ENCODE measurements at regions not wholly inside any gene's neighbourhood (a gene's known extent, or its start where the extent isn't known, plus 50 kb on each side); places are given as distances from the start of the nearest gene placed in this dataset.

GRCh38 chr15:62698646-62699045, 343.9 kb upstream of the TPM1 start:
- H3K9me3 Mint-ChIP-seq = no peaks in the 10 kb centered on the region
- Histone ChIP-seq H3K9me3 (ENCODE audit: control insufficient read depth in 2 of 3, low read length in 3 of 3) (no peaks in the 10 kb centered on the region), H3K27me3 (ENCODE audit: control insufficient read depth in 2 of 2, insufficient read depth in 2 of 2, low read length in 2 of 2) (no peaks in the 10 kb centered on the region), H3K27ac (ENCODE audit: low read depth, low read length) (no peak overlapping the region), H3K4me3 (ENCODE audit: low read length) (no peak overlapping the region), H3K4me1 (ENCODE audit: control insufficient read depth in 2 of 2, insufficient read depth in 2 of 2, low read length in 2 of 2) (no peaks in the 10 kb centered on the region), H3K36me3 (ENCODE audit: control insufficient read depth in 2 of 3, insufficient read depth in 3 of 3, low read length in 3 of 3) (no peaks in the 10 kb centered on the region)
- no peaks in the 10 kb centered on the region for H3K4me1 Mint-ChIP-seq
- H3K27ac Mint-ChIP-seq = no peak overlapping the region
- intact Hi-C loops (cut with micrococcal nuclease) = no loop called here
- H3K36me3 Mint-ChIP-seq = no peaks in the 10 kb centered on the region
- peaks cover 0 to 4% (median 0%) of the 10 kb centered on the region in 5 donors for H3K27me3 Mint-ChIP-seq
- ChIA-PET POLR2A (no interaction called here), CTCF (no interaction called here)
- no peak overlapping the region for H3K4me3 Mint-ChIP-seq
- no peak for ATAC-seq
- no peak for DNase-seq

DNA sequence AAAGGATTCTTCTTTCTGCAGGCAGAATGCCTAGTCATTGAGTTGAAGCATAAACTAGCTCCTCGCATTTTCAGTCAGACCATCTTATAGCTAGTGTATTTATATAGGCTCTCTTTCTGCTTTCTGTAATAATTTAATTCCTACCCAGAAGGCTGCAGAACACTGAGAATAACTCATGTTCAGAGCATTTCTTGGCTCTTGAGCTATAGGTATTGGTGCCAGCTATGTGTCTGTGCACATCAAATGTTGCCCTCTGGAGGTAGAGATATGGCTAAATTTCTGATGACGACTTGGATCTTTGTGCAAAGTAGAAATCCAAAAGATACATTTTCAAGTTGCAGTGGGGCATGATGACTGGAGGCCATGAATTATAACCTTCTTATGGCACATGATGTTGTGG, 336.2 kb upstream of the TPM1 start:
- H3K27me3 ChIP-seq (ENCODE audit: control insufficient read depth in 2 of 2, insufficient read depth in 2 of 2, low read length in 2 of 2) = no peaks in the 10 kb centered on the region
- H3K4me3 ChIP-seq (ENCODE audit: low read length) = no peak overlapping the region
- Mint-ChIP-seq H3K4me1 (no peaks in the 10 kb centered on the region), H3K27me3 (peaks cover 0 to 5% (median 0%) of the 10 kb centered on the region in 5 donors), H3K36me3 (no peaks in the 10 kb centered on the region), H3K9me3 (no peaks in the 10 kb centered on the region), H3K27ac (no peak overlapping the region), H3K4me3 (no peak overlapping the region)
- H3K36me3 ChIP-seq (ENCODE audit: control insufficient read depth in 2 of 3, insufficient read depth in 3 of 3, low read length in 3 of 3) = no peaks in the 10 kb centered on the region
- DNase-seq (no peak), ATAC-seq (no peak)
- no peak overlapping the region for H3K27ac ChIP-seq (ENCODE audit: low read depth, low read length)
- ChIA-PET CTCF (no interaction called here), POLR2A (no interaction called here)
- intact Hi-C loops (cut with micrococcal nuclease) = no loop called here
- no peaks in the 10 kb centered on the region for H3K4me1 ChIP-seq (ENCODE audit: control insufficient read depth in 2 of 2, insufficient read depth in 2 of 2, low read length in 2 of 2)
- H3K9me3 ChIP-seq (ENCODE audit: control insufficient read depth in 2 of 3, low read length in 3 of 3) = no peaks in the 10 kb centered on the region

DNA sequence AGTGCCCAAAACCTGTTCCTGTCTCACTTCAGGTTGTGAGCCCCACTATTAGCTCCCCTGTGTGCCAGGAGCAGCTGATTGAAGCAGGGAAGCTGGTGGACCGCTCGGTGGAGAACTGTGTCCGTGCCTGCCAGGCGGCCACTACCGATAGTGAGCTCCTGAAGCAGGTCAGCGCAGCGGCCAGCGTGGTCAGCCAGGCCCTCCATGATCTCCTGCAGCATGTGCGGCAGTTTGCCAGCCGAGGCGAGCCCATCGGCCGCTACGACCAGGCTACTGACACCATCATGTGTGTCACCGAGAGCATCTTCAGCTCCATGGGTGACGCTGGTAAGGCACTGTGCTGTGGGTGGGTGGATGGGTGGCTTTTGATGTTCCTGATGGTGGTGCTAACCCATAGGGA, 334.1 kb upstream of the TPM1 start:
- H3K4me1 Mint-ChIP-seq = peaks cover 0 to 2% (median 0%) of the 10 kb centered on the region in 7 donors
- POLR2A ChIA-PET = no interaction called here
- intact Hi-C loops (cut with micrococcal nuclease) = no loop called here
- peaks cover 0 to 5% (median 0%) of the 10 kb centered on the region in 5 donors for H3K27me3 Mint-ChIP-seq
- H3K27ac Mint-ChIP-seq = no peak overlapping the region
- no peak overlapping the region for H3K27ac ChIP-seq (ENCODE audit: low read depth, low read length)
- H3K4me3 Mint-ChIP-seq = no peak overlapping the region
- CTCF ChIA-PET = no interaction called here
- no peak overlapping the region for H3K4me3 ChIP-seq (ENCODE audit: low read length)
- no peaks in the 10 kb centered on the region for H3K4me1 ChIP-seq (ENCODE audit: control insufficient read depth in 2 of 2, insufficient read depth in 2 of 2, low read length in 2 of 2)
- DNase-seq = no peak
- no peaks in the 10 kb centered on the region for H3K36me3 Mint-ChIP-seq
- H3K36me3 ChIP-seq (ENCODE audit: control insufficient read depth in 2 of 3, insufficient read depth in 3 of 3, low read length in 3 of 3) = no peaks in the 10 kb centered on the region
- H3K9me3 ChIP-seq (ENCODE audit: control insufficient read depth in 2 of 3, low read length in 3 of 3) = no peaks in the 10 kb centered on the region
- ATAC-seq = no peak
- H3K27me3 ChIP-seq (ENCODE audit: control insufficient read depth in 2 of 2, insufficient read depth in 2 of 2, low read length in 2 of 2) = no peaks in the 10 kb centered on the region
- no peaks in the 10 kb centered on the region for H3K9me3 Mint-ChIP-seq

GRCh38 chr15:62709261-62709660, 333.3 kb upstream of the TPM1 start:
- no peaks in the 10 kb centered on the region for H3K36me3 ChIP-seq (ENCODE audit: control insufficient read depth in 2 of 3, insufficient read depth in 3 of 3, low read length in 3 of 3)
- Mint-ChIP-seq H3K36me3 (no peaks in the 10 kb centered on the region), H3K4me3 (no peak overlapping the region), H3K27ac (no peak overlapping the region), H3K4me1 (peaks cover 0 to 2% (median 0%) of the 10 kb centered on the region in 7 donors), H3K27me3 (peaks cover 0 to 5% (median 0%) of the 10 kb centered on the region in 5 donors), H3K9me3 (no peaks in the 10 kb centered on the region)
- ChIA-PET CTCF (no interaction called here), POLR2A (no interaction called here)
- H3K4me1 ChIP-seq (ENCODE audit: control insufficient read depth in 2 of 2, insufficient read depth in 2 of 2, low read length in 2 of 2) = no peaks in the 10 kb centered on the region
- DNase-seq (no peak), ATAC-seq (no peak)
- H3K27ac ChIP-seq (ENCODE audit: low read depth, low read length) = no peak overlapping the region
- no peaks in the 10 kb centered on the region for H3K27me3 ChIP-seq (ENCODE audit: control insufficient read depth in 2 of 2, insufficient read depth in 2 of 2, low read length in 2 of 2)
- H3K9me3 ChIP-seq (ENCODE audit: control insufficient read depth in 2 of 3, low read length in 3 of 3) = no peaks in the 10 kb centered on the region
- no peak overlapping the region for H3K4me3 ChIP-seq (ENCODE audit: low read length)
- intact Hi-C loops (cut with micrococcal nuclease) = no loop called here

DNA sequence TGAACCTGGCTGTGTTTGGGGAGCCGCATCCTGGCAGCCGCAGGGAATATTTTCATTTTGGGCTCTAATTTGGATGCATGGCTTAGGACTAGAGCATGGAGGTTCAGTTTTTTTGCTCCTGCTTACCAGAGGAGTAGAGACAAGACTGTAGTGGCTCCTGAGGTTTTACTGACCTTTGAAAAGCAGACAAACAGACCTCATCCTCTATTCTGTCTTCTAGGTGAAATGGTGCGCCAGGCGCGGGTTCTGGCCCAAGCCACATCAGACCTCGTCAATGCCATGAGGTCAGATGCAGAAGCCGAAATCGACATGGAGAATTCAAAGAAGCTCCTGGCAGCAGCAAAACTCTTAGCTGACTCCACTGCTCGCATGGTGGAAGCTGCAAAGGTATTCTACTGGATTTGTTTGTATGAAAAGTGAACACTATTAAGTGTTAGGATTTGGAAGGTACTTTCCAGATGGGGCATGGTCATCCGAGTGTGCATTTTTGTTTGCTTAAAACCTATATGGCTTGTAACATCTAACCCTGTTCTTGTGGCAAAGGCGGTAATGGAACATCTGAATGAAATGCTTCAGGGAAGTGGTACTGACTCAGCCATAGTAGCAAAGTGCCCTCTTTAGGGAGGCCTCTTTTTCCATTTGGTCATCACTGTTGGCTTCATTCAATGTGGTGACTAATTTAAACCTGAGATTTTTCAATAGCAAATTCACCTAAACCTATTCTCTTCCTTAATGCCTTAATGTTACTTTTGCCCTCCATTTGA, 330.7 kb upstream of the TPM1 start:
- Mint-ChIP-seq H3K4me3 (no peak overlapping the region), H3K27ac (no peak overlapping the region), H3K27me3 (peaks cover 0 to 5% (median 0%) of the 10 kb centered on the region in 5 donors), H3K36me3 (no peaks in the 10 kb centered on the region), H3K4me1 (peaks cover 0 to 2% (median 0%) of the 10 kb centered on the region in 7 donors), H3K9me3 (no peaks in the 10 kb centered on the region)
- Histone ChIP-seq H3K36me3 (ENCODE audit: control insufficient read depth in 2 of 3, insufficient read depth in 3 of 3, low read length in 3 of 3) (no peaks in the 10 kb centered on the region), H3K4me1 (ENCODE audit: control insufficient read depth in 2 of 2, insufficient read depth in 2 of 2, low read length in 2 of 2) (no peaks in the 10 kb centered on the region), H3K27ac (ENCODE audit: low read depth, low read length) (no peak overlapping the region), H3K4me3 (ENCODE audit: low read length) (no peak overlapping the region), H3K9me3 (ENCODE audit: control insufficient read depth in 2 of 3, low read length in 3 of 3) (no peaks in the 10 kb centered on the region), H3K27me3 (ENCODE audit: control insufficient read depth in 2 of 2, insufficient read depth in 2 of 2, low read length in 2 of 2) (no peaks in the 10 kb centered on the region)
- POLR2A ChIA-PET = no interaction called here
- DNase-seq = no peak
- CTCF ChIA-PET = no interaction called here
- no peak for ATAC-seq
- intact Hi-C loops (cut with micrococcal nuclease) = no loop called here

GRCh38 chr15:62712455-62712839, 330.1 kb upstream of the TPM1 start:
- CTCF ChIA-PET = no interaction called here

DNA sequence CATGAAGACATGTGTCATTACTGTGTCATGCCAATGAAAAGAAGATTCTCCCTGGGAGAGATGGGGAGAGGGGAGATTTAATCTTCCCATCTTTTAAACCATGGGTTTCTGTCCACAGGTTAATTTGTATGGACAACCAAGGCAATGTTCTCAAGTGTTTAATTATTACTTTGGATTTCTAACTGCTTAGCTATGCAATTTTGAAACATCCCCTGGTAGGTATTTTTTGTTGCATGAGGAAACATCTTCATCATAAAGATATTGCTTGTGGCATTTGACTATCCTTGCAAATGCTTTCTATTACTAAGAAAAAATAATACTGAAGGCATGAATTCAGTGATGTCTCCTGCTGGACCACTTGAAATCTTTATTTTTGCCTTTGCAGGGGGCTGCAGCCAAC, 326.6 kb upstream of the TPM1 start:
- Mint-ChIP-seq H3K9me3 (no peaks in the 10 kb centered on the region), H3K4me1 (peaks cover 0 to 2% (median 0%) of the 10 kb centered on the region in 7 donors), H3K4me3 (no peak overlapping the region), H3K36me3 (no peaks in the 10 kb centered on the region), H3K27ac (no peak overlapping the region), H3K27me3 (peaks cover 0 to 3% (median 0%) of the 10 kb centered on the region in 5 donors)
- ATAC-seq = no peak
- no peak for DNase-seq
- Histone ChIP-seq H3K9me3 (ENCODE audit: control insufficient read depth in 2 of 3, low read length in 3 of 3) (no peaks in the 10 kb centered on the region), H3K36me3 (ENCODE audit: control insufficient read depth in 2 of 3, insufficient read depth in 3 of 3, low read length in 3 of 3) (no peaks in the 10 kb centered on the region), H3K27ac (ENCODE audit: low read depth, low read length) (no peak overlapping the region), H3K4me1 (ENCODE audit: control insufficient read depth in 2 of 2, insufficient read depth in 2 of 2, low read length in 2 of 2) (no peaks in the 10 kb centered on the region), H3K27me3 (ENCODE audit: control insufficient read depth in 2 of 2, insufficient read depth in 2 of 2, low read length in 2 of 2) (no peaks in the 10 kb centered on the region), H3K4me3 (ENCODE audit: low read length) (no peak overlapping the region)
- CTCF ChIA-PET = no interaction called here
- POLR2A ChIA-PET = no interaction called here
- intact Hi-C loops (cut with micrococcal nuclease) = no loop called here

More at GRCh38 chr15:62712455-62712839, 330.1 kb upstream of the TPM1 start:
- Mint-ChIP-seq H3K27me3 (peaks cover 0 to 5% (median 0%) of the 10 kb centered on the region in 5 donors), H3K27ac (no peak overlapping the region), H3K4me3 (no peak overlapping the region), H3K4me1 (peaks cover 0 to 2% (median 0%) of the 10 kb centered on the region in 7 donors), H3K9me3 (no peaks in the 10 kb centered on the region), H3K36me3 (no peaks in the 10 kb centered on the region)
- H3K27ac ChIP-seq (ENCODE audit: low read depth, low read length) = no peak overlapping the region
- ATAC-seq (no peak), DNase-seq (no peak)
- H3K27me3 ChIP-seq (ENCODE audit: control insufficient read depth in 2 of 2, insufficient read depth in 2 of 2, low read length in 2 of 2) = no peaks in the 10 kb centered on the region
- H3K9me3 ChIP-seq (ENCODE audit: control insufficient read depth in 2 of 3, low read length in 3 of 3) = no peaks in the 10 kb centered on the region
- POLR2A ChIA-PET = no interaction called here
- H3K36me3 ChIP-seq (ENCODE audit: control insufficient read depth in 2 of 3, insufficient read depth in 3 of 3, low read length in 3 of 3) = no peaks in the 10 kb centered on the region
- intact Hi-C loops (cut with micrococcal nuclease) = no loop called here
- H3K4me1 ChIP-seq (ENCODE audit: control insufficient read depth in 2 of 2, insufficient read depth in 2 of 2, low read length in 2 of 2) = no peaks in the 10 kb centered on the region
- no peak overlapping the region for H3K4me3 ChIP-seq (ENCODE audit: low read length)

All from naive thymus-derived CD4-positive, alpha-beta T cell (primary cell).